GM12864 (cell line): ENCODE measurements at regions not wholly inside any gene's neighbourhood (a gene's known extent, or its start where the extent isn't known, plus 50 kb on each side); places are given as distances from the start of the nearest gene placed in this dataset.
"Not testable (repeated sequence)": the region's sequence is repeated elsewhere in the genome, so short reads cannot be mapped to it uniquely, and the experiment has no call there.

Experiments
- DNase-seq: peaks from one replicate; pipeline ENCODE4 v3.0.0-alpha.2; 2011; ENCODE audit warnings: low read depth
- H3K4me3 ChIP-seq: 2 replicates; pipeline ENCODE4 v1.5.1; 2011; ENCODE audit warnings: mild to moderate bottlenecking, low read depth, low read length, control low read depth
- TF ChIP-seq, protein P1 (sequence below): IDR thresholded peaks from 2 replicates; pipeline ENCODE4 v1.5.1; 2011; ENCODE audit warnings: low read depth, mild to moderate bottlenecking, moderate library complexity, low read length, control low read depth, inconsistent platforms; ENCODE audit errors: missing control alignments

DNA sequence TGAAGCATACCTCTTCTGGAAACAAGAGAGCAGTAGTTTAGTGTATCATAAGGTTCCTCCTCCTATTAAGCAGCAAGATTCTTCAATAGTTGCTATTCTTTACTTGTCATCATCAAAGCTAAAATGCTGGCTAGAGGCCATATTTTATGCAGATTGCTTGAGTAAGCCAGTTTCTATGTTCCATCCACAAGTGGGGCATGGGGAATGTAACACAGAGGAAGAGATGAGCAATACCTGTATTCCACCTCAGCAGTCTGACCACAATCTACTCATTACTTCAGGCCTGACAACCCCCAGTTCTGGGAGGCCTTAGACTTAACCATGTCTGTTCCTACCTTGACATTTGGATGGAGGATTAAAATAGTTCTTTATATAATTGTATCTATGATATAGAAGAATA lies 423.6 kb downstream of the BTG1 start:
- TF ChIP-seq, protein P1, sequence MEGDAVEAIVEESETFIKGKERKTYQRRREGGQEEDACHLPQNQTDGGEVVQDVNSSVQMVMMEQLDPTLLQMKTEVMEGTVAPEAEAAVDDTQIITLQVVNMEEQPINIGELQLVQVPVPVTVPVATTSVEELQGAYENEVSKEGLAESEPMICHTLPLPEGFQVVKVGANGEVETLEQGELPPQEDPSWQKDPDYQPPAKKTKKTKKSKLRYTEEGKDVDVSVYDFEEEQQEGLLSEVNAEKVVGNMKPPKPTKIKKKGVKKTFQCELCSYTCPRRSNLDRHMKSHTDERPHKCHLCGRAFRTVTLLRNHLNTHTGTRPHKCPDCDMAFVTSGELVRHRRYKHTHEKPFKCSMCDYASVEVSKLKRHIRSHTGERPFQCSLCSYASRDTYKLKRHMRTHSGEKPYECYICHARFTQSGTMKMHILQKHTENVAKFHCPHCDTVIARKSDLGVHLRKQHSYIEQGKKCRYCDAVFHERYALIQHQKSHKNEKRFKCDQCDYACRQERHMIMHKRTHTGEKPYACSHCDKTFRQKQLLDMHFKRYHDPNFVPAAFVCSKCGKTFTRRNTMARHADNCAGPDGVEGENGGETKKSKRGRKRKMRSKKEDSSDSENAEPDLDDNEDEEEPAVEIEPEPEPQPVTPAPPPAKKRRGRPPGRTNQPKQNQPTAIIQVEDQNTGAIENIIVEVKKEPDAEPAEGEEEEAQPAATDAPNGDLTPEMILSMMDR, result no peak
- no peak overlapping the region for H3K4me3 ChIP-seq
- DNase-seq, result no peak

GRCh38 chr12:91721023-91721422 lies 424.6 kb downstream of the BTG1 start:
- DNase-seq, result no peak
- TF ChIP-seq, protein P1, result no peak
- no peak overlapping the region for H3K4me3 ChIP-seq

GRCh38 chr12:91718326-91718725 lies 427.3 kb downstream of the BTG1 start:
- TF ChIP-seq, protein P1, result no peak
- no peak overlapping the region for H3K4me3 ChIP-seq
- no peak for DNase-seq

- TF ChIP-seq, protein P1, result no peak
- DNase-seq, result no peak
- no peak overlapping the region for H3K4me3 ChIP-seq
These were observed 427.8 kb downstream of the BTG1 start for GRCh38 chr12:91717804-91718203.

DNA sequence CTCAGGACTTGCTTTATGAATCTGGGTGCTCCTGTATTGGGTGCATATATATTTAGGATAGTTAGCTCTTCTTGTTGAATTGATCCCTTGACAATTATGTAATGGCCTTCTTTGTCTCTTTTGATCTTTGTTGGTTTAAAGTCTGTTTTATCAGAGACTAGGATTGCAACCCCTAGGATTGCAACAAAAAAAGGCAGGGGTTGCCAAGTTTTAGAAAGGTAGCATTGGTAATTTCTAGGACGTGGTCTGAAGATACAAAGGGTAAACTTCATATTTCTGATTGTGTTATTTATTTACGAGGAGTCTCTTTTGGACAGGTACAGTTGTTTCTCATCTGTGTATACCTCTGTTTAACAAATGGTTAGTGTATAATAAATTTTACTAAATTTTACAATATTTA lies 433.7 kb downstream of the BTG1 start:
- not testable (repeated sequence) for DNase-seq, H3K4me3 ChIP-seq

DNA sequence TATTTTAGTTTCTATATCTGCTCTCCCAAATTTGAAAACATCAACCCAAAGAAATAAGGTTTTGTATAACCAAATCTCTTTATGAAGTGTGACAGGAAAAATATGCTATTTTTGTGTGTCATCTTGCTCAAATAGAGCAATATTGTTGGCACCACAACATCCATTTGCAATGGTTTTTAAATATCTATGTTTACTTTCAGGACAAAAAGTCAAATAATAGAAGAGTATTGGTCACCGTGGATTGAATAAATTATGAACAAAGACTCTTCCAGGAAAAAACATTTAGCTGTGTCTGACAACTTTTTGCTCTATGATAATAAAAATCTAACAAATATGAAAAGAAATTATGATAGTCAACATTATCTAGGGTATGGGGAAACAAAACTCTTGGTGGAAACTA lies 439.2 kb downstream of the BTG1 start:
- no peak for DNase-seq
- TF ChIP-seq, protein P1, result no peak

GRCh38 chr12:91704446-91704845 lies 441.2 kb downstream of the BTG1 start:
- TF ChIP-seq, protein P1, result no peak
- H3K4me3 ChIP-seq, result no peak overlapping the region
- DNase-seq, result no peak

More for the DNA sequence above, 439.2 kb downstream of the BTG1 start:
- no peak overlapping the region for H3K4me3 ChIP-seq
